MCF 10A (cell line): ENCODE measurements at regions not wholly inside any gene's neighbourhood (a gene's known extent, or its start where the extent isn't known, plus 50 kb on each side); places are given as distances from the start of the nearest gene placed in this dataset.

ENCODE experiments used
- BruUV-seq: library from RNA; stranded (reverse); fragments of 400-500 nt; replicated peaks from 2 replicates; lab custom pipeline; 2021; lab: Mats Ljungman, UMichigan
- CTCF ChIA-PET: fragments of 300-600 bp; sonication (Branson Sonifier 250); formaldehyde crosslinking; extraction: SDS; loops from one replicate; lab custom pipeline; 2021; ENCODE audit warnings: antibody characterized with exemption, inconsistent platforms; lab: Yijun Ruan, JAX
- POLR2A ChIA-PET: fragments of 300-600, 350-650 bp; sonication (Branson Sonifier 250); formaldehyde crosslinking; extraction: SDS; loops from one replicate; lab custom pipeline; 2020; ENCODE audit warnings: antibody characterized with exemption, inconsistent platforms; lab: Yijun Ruan, JAX
- DNase-seq: peaks from one replicate; pipeline ENCODE4 v3.0.0-alpha.2; 2018; ENCODE audit not compliant: unreplicated experiment
- H3K27ac Mint-ChIP-seq: one replicate; pipeline ENCODE4 v1.8.0; 2022; ENCODE audit warnings: mild to moderate bottlenecking, low read depth, mixed read lengths; ENCODE audit not compliant: unreplicated experiment
- H3K27me3 Mint-ChIP-seq: one replicate; pipeline ENCODE4 v1.8.0; 2022; ENCODE audit warnings: mixed read lengths; ENCODE audit not compliant: insufficient read depth, unreplicated experiment
- H3K36me3 Mint-ChIP-seq: one replicate; pipeline ENCODE4 v1.8.0; 2022; ENCODE audit warnings: mild to moderate bottlenecking, moderate library complexity, mixed read lengths; ENCODE audit not compliant: insufficient read depth, unreplicated experiment
- H3K4me1 Mint-ChIP-seq: one replicate; pipeline ENCODE4 v1.8.0; 2022; ENCODE audit warnings: mixed read lengths; ENCODE audit not compliant: insufficient read depth, unreplicated experiment
- H3K4me3 Mint-ChIP-seq: one replicate; pipeline ENCODE4 v1.8.0; 2022; ENCODE audit warnings: mild to moderate bottlenecking, moderate library complexity, mixed read lengths; ENCODE audit not compliant: unreplicated experiment
- H3K9me3 Mint-ChIP-seq: one replicate; pipeline ENCODE4 v1.8.0; 2022; ENCODE audit warnings: mixed read lengths; ENCODE audit not compliant: unreplicated experiment
- intact Hi-C: fragments of 100-400 bp; cut with micrococcal nuclease; formaldehyde crosslinking; loops from 2 replicates; pipeline ENCODE4 v1.14.1; 2022
- TF ChIP-seq, protein P1 (sequence below): fragments of 200-600 bp; IDR thresholded peaks from one replicate; pipeline ENCODE4 v1.8.0; 2022; ENCODE audit warnings: antibody characterized with exemption, mild to moderate bottlenecking; ENCODE audit not compliant: unreplicated experiment

DNA sequence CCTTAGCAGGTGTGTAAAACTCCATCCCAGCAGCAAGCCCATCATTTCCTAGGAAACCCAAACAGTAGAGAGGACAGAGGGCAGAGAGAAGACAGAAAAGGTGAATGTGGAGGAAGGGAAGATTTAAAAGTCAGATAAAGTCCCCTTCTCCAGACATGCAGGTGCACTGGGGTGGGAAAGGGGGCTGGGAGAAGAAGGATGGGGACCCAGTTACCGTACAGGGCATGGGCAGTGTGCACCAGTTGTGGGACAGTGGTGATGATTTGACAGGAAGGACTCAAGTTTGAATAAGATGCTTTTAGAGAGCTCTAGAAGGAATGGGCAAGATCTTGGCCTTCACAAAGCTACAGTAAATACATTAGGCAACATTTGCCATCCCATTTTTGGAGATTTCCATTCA is 110.7 kb upstream of the PLXNA4 start:
- ChIA-PET POLR2A (no interaction called here), CTCF (interaction anchor here (0.7 kb wide), 2 partner anchors 26 to 581 kb away, joined by 3 read pairs; no protein-coding TSS in a partner anchor)
- Mint-ChIP-seq H3K9me3 (no peaks in the 10 kb centered on the region), H3K4me3 (no peak overlapping the region), H3K27me3 (peaks cover 67% of the 10 kb centered on the region), H3K27ac (no peak overlapping the region), H3K4me1 (no peaks in the 10 kb centered on the region), H3K36me3 (no peaks in the 10 kb centered on the region)
- TF ChIP-seq, protein P1, sequence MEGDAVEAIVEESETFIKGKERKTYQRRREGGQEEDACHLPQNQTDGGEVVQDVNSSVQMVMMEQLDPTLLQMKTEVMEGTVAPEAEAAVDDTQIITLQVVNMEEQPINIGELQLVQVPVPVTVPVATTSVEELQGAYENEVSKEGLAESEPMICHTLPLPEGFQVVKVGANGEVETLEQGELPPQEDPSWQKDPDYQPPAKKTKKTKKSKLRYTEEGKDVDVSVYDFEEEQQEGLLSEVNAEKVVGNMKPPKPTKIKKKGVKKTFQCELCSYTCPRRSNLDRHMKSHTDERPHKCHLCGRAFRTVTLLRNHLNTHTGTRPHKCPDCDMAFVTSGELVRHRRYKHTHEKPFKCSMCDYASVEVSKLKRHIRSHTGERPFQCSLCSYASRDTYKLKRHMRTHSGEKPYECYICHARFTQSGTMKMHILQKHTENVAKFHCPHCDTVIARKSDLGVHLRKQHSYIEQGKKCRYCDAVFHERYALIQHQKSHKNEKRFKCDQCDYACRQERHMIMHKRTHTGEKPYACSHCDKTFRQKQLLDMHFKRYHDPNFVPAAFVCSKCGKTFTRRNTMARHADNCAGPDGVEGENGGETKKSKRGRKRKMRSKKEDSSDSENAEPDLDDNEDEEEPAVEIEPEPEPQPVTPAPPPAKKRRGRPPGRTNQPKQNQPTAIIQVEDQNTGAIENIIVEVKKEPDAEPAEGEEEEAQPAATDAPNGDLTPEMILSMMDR: no peak
- no TSS peak for BruUV-seq
- DNase-seq: no peak
- intact Hi-C loops: no loop called here

DNA sequence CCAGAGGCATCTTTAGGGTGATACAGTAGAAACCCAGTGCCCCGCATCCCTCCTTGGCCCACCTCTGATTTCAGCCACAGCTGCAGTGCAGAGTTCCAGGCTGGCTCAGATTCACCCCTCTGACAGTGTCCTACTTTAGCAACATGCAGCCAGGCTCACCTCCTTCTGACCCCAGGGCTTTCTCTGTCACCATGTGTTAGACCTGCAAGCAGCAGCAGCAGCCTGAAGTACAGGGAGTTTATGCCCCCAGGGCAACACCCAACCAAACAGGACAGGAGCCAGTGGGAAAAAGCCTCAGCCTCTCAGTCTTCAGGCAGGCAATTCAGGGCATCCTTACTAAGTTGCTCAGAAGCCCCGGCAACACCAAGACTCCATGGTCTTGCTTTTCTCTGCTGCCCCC is 109.0 kb upstream of the PLXNA4 start:
- Mint-ChIP-seq H3K4me3 (no peak overlapping the region), H3K4me1 (no peaks in the 10 kb centered on the region)
- no TSS peak for BruUV-seq

DNA sequence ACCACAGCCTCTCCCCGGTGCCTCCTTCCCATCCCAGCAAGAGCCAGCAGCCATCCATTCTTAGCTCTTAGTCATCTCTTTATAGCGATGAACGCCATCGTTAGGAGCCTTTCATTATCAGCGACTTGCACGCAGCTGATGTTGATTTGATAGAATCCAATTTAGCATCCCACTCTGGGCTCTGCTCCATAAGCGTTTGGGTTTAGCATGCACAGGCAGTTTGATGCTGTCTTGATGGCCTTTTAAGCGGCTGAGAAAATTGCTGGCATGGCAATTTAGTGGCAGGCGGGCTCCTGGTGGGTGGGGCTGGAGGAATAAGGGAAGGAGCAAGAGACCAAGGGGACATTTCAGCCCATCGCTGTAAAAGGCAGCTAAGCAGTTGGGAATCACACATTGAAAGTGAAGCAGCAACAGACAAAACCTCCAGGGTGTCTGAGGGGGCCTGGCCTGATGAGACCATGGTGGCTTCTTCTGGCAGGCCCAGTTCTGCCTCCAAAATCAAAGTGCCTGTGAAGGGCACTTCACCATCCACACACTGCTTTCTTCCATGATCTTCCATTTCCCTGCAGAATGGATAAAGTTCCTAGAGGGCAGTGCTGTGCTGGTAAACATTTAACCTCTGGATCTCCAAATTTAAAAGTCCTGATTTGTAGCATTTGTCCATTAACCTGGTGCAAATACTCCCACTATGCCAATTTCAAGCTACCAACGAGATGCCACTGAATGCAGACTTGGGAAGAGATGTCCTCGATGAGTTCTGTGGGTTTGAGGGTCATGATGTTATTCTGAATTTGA is 107.8 kb upstream of the PLXNA4 start:
- Mint-ChIP-seq H3K27ac (no peak overlapping the region), H3K4me1 (no peaks in the 10 kb centered on the region), H3K27me3 (peaks cover 77% of the 10 kb centered on the region), H3K4me3 (no peak overlapping the region), H3K9me3 (no peaks in the 10 kb centered on the region), H3K36me3 (no peaks in the 10 kb centered on the region)
- intact Hi-C loops: no loop called here
- ChIA-PET CTCF (interaction anchor here (0.7 kb wide), 2 partner anchors 313 to 906 kb away, joined by 3 read pairs; no protein-coding TSS in a partner anchor), POLR2A (interaction anchor here (1.0 kb wide), 1 partner anchor 18 kb away, joined by 3 read pairs; no protein-coding TSS in a partner anchor)
- BruUV-seq: no TSS peak
- DNase-seq: no peak
- TF ChIP-seq, protein P1: no peak

More for the DNA sequence above, 109.0 kb upstream of the PLXNA4 start:
- intact Hi-C loops: no loop called here
- TF ChIP-seq, protein P1: no peak
- peaks cover 68% of the 10 kb centered on the region for H3K27me3 Mint-ChIP-seq
- H3K9me3 Mint-ChIP-seq: no peaks in the 10 kb centered on the region
- POLR2A ChIA-PET: interaction anchor here (0.6 kb wide), 1 partner anchor 85 kb away, joined by 3 read pairs; no protein-coding TSS in a partner anchor
- CTCF ChIA-PET: no interaction called here
- DNase-seq: no peak
- no peaks in the 10 kb centered on the region for H3K36me3 Mint-ChIP-seq
- no peak overlapping the region for H3K27ac Mint-ChIP-seq

DNA sequence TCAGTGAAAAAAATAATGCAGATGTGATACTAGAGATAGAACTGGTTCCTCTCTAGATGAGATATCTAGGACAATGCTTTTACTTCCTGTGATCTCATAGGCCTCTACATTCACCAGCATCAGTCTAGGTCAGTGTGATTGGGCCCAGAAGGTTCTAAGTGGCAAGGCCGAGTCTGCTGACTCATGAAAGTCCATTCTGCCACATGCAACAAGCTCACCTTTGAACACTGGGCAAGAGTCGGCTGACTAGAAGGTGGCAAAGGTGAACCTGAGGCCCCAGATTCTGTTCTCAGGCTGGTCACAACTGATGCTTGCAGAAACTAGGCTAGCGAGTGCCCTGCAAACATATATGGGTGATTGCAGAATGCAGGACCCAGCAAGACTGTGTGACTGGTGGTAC is 105.7 kb upstream of the PLXNA4 start:
- H3K4me1 Mint-ChIP-seq: no peaks in the 10 kb centered on the region
- intact Hi-C loops: no loop called here
- peaks cover 63% of the 10 kb centered on the region for H3K27me3 Mint-ChIP-seq
- no peak for DNase-seq
- ChIA-PET CTCF (interaction anchor here (0.6 to 0.7 kb wide), 2 partner anchors 14 to 19 kb away, joined by 3 read pairs; no protein-coding TSS in a partner anchor), POLR2A (no interaction called here)
- H3K27ac Mint-ChIP-seq: no peak overlapping the region
- H3K36me3 Mint-ChIP-seq: no peaks in the 10 kb centered on the region
- H3K4me3 Mint-ChIP-seq: no peak overlapping the region
- TF ChIP-seq, protein P1: no peak
- H3K9me3 Mint-ChIP-seq: no peaks in the 10 kb centered on the region
- BruUV-seq: no TSS peak
